ENCODE measurements at regions not wholly inside any gene's neighbourhood (a gene's known extent, or its start where the extent isn't known, plus 50 kb on each side); places are given as distances from the start of the nearest gene placed in this dataset.

DNA sequence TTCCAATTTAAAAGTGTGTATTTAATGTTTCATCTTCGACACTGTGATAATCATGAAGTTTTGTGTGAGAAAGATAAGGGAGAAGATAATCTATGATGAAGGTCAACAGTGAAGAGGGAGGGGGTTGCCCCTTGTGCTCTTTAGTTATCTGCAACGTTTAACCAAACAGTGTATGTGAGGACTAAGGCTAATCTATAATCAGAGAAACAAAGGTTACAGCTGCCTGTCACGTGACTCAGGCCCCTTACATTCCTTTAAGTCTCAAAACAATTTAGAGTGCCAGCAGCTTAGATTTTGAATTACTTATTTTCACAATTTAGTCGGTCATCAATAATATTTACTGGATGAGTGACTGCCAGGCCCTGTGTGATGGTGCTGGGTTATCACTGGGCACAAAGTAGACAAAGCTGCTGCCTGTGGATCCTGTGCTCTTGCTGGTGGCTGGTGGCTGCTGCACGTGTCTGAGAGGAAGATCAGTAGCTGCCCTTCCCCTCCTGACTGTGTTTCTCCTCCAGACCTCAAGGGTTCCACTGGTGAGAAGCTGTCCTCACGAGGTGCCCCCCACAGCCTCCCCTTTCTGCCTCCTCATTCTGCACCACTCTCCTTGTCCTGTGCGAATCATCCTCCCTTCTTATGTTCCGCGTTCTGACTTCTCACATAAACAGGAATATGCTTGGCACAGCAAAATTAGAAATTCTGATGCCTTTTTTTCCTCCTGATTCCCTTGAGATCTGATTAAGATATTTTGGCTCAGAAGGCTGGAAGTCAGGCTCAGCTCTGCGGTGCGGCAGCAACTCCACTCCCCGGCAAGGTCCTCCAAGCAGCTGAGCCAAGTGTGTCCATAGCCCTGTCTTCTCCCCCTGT lies 331.1 kb upstream of the B3GAT1 start:
- H3K4me1 Mint-ChIP-seq (ENCODE audit: low read depth) = no peaks in the 10 kb centered on the region
- no peaks in the 10 kb centered on the region for H3K27me3 Mint-ChIP-seq
- no peaks in the 10 kb centered on the region for H3K36me3 Mint-ChIP-seq (ENCODE audit: low read depth)
- H3K27ac Mint-ChIP-seq = no peak overlapping the region
- intact Hi-C loops (cut with micrococcal nuclease) = no loop called here
- no peak overlapping the region for H3K4me3 Mint-ChIP-seq
- peaks cover under 1% of the 10 kb centered on the region for H3K9me3 Mint-ChIP-seq

DNA sequence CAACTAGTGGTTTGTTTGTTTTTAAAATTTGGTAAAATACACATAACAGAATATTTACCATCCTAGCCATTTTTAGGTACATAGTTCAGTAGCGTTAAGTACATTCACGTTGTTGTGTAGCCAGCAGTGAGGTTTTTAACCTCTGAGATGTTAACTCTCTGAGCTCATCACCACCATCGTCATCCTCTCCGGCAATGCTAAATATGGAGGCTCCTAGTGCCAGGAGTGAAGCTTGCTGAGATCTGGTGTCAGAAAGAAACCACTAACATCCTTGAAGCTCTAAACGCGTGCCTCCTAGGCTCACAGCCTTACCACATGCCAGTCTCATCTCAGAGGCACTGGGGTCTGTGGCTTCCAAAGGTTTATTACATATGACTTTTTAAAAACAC lies 330.2 kb upstream of the B3GAT1 start:
- Mint-ChIP-seq H3K27ac (no peak overlapping the region), H3K27me3 (no peaks in the 10 kb centered on the region), H3K9me3 (no peaks in the 10 kb centered on the region), H3K36me3 (ENCODE audit: low read depth) (no peaks in the 10 kb centered on the region), H3K4me1 (ENCODE audit: low read depth) (no peaks in the 10 kb centered on the region), H3K4me3 (no peak overlapping the region)
- intact Hi-C loops (cut with micrococcal nuclease) = no loop called here

DNA sequence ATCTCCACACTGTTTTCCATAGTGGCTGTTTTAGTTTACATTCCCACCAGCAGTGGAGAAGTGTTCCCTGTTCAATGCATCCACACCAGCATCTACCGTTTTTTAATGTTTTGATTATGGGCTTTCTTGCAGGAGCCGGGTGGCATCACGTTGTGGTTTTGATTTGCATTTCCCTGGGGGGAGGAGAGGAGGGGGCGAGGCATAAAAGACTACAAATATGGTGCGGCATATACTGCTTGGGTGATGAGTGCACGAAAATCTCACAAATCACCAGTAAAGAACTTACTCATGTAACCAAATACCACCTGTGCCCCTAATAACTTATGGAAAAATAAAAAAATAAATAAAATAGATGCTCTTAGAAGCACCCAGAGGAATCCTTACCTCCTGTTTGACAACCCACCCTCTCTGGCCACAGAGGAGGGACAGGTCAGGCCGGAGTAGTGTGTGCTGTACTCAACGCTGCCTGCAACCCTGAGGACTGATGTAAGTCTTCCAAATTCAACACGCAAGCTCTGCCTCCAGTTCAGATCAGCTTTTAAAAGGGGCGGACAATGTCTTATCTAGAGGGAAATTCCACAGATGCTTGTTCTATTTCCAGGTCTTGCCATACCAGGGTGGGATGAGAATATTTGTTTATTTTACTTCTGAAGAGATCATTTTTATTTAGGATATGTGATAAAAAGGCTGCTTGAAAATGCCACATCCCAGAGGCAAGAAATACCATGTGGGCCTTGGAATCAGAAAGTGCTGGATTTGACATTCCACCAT lies 329.6 kb upstream of the B3GAT1 start:
- Mint-ChIP-seq H3K4me3 (no peak overlapping the region), H3K9me3 (no peaks in the 10 kb centered on the region), H3K4me1 (ENCODE audit: low read depth) (no peaks in the 10 kb centered on the region), H3K36me3 (ENCODE audit: low read depth) (no peaks in the 10 kb centered on the region), H3K27me3 (no peaks in the 10 kb centered on the region), H3K27ac (no peak overlapping the region)
- intact Hi-C loops (cut with micrococcal nuclease) = no loop called here

DNA sequence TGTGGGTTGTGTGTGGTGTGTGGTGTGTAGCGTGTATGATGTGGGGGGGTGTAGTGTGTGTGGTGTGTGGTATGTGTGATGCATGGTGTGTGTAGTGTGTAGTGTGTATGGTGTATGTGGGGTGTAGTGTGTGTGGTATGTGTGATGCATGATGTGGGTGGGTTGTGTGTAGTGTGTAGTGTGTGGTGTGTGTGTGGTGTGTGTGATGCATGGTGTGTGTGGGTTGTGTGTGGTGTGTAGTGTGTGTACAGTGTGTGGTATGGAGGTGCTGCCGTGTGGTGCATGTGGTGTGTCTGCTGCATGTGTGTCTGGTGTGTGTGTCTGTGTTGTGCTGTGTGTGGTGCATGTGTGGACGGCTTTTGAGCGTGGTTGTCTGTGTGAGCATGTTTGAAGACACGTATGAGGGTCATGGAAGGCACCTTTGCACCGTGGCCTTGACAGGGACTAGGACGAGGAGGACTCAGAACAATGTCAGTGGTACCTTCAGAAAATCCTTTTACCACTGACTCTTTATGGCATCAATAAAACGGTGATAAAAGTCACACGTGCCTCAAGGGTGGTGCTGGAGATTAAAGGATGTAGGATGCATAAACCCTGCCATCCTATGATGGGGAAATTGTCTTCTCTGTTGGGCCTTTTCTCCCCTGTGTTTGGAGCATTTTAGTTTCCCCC lies 328.7 kb upstream of the B3GAT1 start:
- no peaks in the 10 kb centered on the region for H3K36me3 Mint-ChIP-seq (ENCODE audit: low read depth)
- H3K4me3 Mint-ChIP-seq = no peak overlapping the region
- no peaks in the 10 kb centered on the region for H3K27me3 Mint-ChIP-seq
- H3K4me1 Mint-ChIP-seq (ENCODE audit: low read depth) = no peaks in the 10 kb centered on the region
- no peaks in the 10 kb centered on the region for H3K9me3 Mint-ChIP-seq
- intact Hi-C loops (cut with micrococcal nuclease) = no loop called here
- H3K27ac Mint-ChIP-seq = no peak overlapping the region

DNA sequence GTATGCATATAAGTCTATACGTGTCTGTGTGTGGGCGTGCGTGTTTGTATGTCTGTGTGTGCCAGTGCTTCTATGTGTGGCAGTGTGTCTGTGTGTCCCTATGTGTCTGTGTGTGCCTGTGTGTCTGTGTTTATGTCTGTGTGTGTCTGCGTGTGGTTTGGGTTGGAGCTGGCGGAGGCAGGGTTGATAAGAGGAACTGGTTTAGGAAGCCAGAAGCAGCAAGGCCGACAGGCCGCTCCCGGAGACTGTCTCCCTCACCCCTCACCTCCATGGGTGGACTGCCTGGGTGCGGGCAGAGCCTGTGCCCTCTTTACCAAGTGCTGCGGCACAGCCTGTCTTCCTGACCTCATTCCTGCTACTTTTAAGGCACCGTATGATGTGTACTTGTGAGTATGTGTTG lies 327.1 kb upstream of the B3GAT1 start:
- Mint-ChIP-seq H3K36me3 (ENCODE audit: low read depth) (no peaks in the 10 kb centered on the region), H3K27ac (no peak overlapping the region), H3K27me3 (no peaks in the 10 kb centered on the region), H3K4me1 (ENCODE audit: low read depth) (no peaks in the 10 kb centered on the region), H3K4me3 (no peak overlapping the region), H3K9me3 (no peaks in the 10 kb centered on the region)
- intact Hi-C loops (cut with micrococcal nuclease) = no loop called here

DNA sequence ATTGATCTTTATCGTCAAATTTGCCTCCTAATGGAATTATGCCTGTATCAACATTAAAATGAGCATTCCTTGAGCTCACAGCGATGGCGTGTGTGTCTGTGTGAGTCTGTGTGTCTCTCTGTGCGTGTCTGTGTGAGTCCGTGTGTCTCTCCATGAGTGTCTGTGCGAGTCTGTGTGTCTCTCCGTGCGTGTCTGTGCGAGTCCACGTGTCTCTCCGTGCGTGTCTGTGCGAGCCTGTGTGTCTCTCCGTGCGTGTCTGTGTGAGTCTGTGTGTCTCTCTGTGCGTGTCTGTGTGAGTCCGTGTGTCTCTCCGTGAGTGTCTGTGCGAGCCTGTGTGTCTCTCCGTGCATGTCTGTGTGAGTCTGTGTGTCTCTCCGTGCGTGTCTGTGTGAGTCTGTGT lies 326.5 kb upstream of the B3GAT1 start:
- no peak overlapping the region for H3K4me3 Mint-ChIP-seq
- H3K4me1 Mint-ChIP-seq (ENCODE audit: low read depth) = no peaks in the 10 kb centered on the region
- no peaks in the 10 kb centered on the region for H3K27me3 Mint-ChIP-seq
- no peak overlapping the region for H3K27ac Mint-ChIP-seq
- H3K36me3 Mint-ChIP-seq (ENCODE audit: low read depth) = no peaks in the 10 kb centered on the region
- intact Hi-C loops (cut with micrococcal nuclease) = loop anchor here (1.0 kb wide), 1 partner anchor 8 kb away; no protein-coding TSS in a partner anchor
- H3K9me3 Mint-ChIP-seq = no peaks in the 10 kb centered on the region

DNA sequence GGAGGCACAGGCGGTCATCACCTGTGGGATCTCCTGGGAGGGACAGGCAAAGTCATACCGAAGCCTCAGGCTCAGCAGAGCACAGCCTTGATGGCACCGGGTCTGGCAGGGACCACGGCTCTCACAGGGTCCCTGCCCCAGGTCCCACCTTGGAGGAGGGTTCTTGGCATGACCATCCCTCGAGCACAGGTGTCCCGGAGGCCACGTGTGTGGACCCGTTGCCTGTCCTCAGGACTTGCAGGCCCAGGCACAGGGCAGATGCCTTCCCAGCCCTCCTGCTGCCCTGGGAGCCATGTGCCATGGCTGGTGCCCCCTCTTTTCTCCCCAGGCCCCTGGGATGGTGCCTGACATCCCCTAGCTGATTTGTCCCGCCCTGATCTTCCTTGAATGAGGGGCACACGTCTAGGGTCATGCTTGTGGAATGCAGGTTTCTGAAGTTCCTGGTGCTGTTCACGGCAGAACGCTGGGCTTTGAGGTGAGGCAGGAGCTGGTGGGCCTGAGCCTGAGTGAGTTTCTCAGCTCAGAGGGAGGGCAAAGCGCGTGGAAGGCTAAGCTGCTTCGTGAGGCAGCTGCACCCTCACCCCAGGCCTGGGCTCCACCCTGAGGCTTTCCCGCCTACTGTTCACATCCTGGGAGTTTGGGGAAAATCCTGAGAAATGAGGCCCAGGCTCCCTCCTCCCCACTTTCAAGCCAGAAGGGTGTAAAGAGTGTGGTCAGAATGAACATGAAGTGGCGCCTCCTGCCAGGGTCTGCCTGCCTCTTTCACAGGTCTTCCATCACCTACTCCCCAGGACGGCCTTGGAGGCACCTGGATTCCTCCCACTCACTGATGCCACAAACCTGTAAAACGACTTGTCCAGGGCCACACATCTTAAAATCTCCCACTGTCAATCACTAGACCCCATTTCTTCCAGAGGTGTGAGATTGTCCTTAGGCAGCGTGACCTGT lies 325.8 kb upstream of the B3GAT1 start:
- no peaks in the 10 kb centered on the region for H3K9me3 Mint-ChIP-seq
- H3K36me3 Mint-ChIP-seq (ENCODE audit: low read depth) = no peaks in the 10 kb centered on the region
- no peak overlapping the region for H3K27ac Mint-ChIP-seq
- no peaks in the 10 kb centered on the region for H3K4me1 Mint-ChIP-seq (ENCODE audit: low read depth)
- H3K4me3 Mint-ChIP-seq = no peak overlapping the region
- intact Hi-C loops (cut with micrococcal nuclease) = loop anchor here (1.0 kb wide), 1 partner anchor 8 kb away; no protein-coding TSS in a partner anchor
- H3K27me3 Mint-ChIP-seq = no peaks in the 10 kb centered on the region

DNA sequence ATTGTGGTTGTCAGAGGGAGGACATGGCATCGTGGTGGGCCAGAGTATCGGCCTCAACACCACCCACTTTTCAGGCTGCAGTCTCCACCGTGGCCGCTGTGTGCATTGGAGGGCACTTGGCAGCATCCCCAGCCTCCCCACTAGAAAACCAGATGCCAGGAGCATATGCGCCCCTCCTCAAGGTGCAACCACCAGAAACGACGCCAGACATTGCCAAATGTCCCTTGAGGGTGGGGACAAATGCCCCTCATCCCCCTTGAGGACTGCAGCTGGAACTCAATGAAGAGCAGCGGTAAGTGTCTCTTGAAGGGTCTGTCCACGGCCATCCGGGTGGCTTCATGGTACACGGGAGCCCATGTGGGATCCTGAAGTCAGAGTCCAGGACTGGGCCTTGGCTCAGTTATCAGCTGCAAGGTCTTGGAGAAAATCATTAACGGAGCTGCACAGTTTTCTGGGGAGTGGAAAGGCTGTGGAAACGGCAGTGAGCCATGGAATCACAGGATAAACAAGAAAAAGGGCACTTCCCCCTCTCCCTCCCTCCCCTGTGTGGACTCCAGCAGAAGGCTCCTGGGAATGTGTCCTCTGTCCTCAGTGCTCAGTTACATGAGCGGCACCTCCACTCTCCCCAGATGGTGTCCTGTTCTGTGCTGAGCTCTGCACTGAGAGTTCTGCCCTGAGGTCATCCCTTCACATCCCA lies 324.4 kb upstream of the B3GAT1 start:
- Mint-ChIP-seq H3K27me3 (no peaks in the 10 kb centered on the region), H3K4me3 (no peak overlapping the region), H3K36me3 (ENCODE audit: low read depth) (no peaks in the 10 kb centered on the region), H3K4me1 (ENCODE audit: low read depth) (no peaks in the 10 kb centered on the region), H3K9me3 (no peaks in the 10 kb centered on the region), H3K27ac (no peak overlapping the region)
- intact Hi-C loops (cut with micrococcal nuclease) = no loop called here

DNA sequence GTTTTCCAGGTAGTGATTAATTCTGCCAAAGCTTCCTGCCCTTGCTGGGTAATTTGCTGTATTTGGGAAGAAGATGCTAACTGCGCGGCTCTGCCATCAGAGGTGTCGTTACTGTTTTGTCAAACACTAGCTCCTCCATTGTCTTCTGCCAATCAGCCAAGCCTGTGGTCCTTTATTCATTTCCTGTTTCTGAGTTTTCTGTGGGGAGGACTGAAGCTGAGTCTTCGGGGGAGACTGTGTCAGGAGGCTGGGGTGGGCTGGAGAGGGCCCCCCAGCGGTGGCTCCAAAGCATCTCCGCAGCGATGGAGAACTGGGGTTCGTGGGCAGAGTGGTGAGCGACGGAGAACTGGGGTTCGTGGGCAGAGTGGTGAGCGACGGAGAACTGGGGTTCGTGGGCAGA lies 322.9 kb upstream of the B3GAT1 start:
- Mint-ChIP-seq H3K36me3 (ENCODE audit: low read depth) (no peaks in the 10 kb centered on the region), H3K9me3 (no peaks in the 10 kb centered on the region), H3K27me3 (no peaks in the 10 kb centered on the region), H3K27ac (no peak overlapping the region), H3K4me1 (ENCODE audit: low read depth) (no peaks in the 10 kb centered on the region), H3K4me3 (no peak overlapping the region)
- intact Hi-C loops (cut with micrococcal nuclease) = no loop called here

DNA sequence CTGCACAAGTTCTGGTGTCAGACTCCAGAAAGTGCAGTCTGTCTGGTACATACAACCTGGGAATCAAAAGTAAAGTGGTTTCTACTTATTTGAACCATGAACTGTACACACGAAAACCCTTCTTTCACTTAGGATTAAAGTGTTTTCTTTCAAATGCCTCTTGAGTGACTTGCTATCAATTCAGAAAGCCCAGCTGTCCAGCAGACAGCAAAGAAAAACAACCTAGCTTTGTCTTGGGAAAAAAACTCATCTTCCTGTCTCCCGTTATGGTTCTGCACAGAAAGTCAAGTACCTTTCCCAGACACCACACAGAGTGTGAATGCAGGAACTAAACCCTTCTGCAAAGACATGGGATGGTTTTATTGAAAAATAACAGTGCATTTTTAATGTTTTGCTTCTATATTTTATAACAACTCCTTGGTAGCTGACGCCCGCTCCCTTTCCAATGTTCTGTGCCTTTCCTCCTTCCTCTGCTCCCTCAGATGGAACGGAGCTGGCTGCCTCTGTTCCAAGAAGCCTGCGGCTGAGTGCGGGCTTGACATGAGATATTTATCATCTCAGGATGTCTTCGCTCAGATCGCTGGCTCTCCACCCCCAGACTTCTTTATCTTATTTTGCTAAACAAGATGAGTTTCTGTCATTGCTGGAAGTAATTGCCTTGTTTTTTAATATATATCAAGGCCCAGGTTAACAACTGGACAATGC lies 322.3 kb upstream of the B3GAT1 start:
- no peaks in the 10 kb centered on the region for H3K4me1 Mint-ChIP-seq (ENCODE audit: low read depth)
- no peak overlapping the region for H3K27ac Mint-ChIP-seq
- no peak overlapping the region for H3K4me3 Mint-ChIP-seq
- H3K36me3 Mint-ChIP-seq (ENCODE audit: low read depth) = no peaks in the 10 kb centered on the region
- no peaks in the 10 kb centered on the region for H3K9me3 Mint-ChIP-seq
- no peaks in the 10 kb centered on the region for H3K27me3 Mint-ChIP-seq
- intact Hi-C loops (cut with micrococcal nuclease) = no loop called here

DNA sequence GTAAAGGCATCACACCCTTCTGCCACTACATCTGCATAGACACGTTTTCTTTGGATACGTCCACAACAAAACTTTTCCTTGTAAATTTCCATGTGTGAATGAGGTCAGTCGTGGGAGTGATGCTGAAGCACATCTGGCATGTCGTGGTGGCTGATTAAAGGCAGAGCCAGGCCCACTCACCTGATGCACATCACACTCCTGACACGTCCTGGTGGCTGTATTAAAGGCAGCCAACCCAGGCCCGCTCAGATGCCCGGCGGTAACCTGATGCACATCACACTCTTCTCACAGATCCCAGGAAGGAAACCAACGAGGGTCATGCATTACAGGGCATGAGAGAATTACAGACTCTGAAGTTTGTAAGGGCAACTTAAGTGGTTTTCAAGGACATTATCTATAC lies 321.6 kb upstream of the B3GAT1 start:
- no peak overlapping the region for H3K4me3 Mint-ChIP-seq
- no peaks in the 10 kb centered on the region for H3K9me3 Mint-ChIP-seq
- no peak overlapping the region for H3K27ac Mint-ChIP-seq
- H3K27me3 Mint-ChIP-seq = no peaks in the 10 kb centered on the region
- H3K36me3 Mint-ChIP-seq (ENCODE audit: low read depth) = no peaks in the 10 kb centered on the region
- H3K4me1 Mint-ChIP-seq (ENCODE audit: low read depth) = no peaks in the 10 kb centered on the region
- intact Hi-C loops (cut with micrococcal nuclease) = no loop called here

DNA sequence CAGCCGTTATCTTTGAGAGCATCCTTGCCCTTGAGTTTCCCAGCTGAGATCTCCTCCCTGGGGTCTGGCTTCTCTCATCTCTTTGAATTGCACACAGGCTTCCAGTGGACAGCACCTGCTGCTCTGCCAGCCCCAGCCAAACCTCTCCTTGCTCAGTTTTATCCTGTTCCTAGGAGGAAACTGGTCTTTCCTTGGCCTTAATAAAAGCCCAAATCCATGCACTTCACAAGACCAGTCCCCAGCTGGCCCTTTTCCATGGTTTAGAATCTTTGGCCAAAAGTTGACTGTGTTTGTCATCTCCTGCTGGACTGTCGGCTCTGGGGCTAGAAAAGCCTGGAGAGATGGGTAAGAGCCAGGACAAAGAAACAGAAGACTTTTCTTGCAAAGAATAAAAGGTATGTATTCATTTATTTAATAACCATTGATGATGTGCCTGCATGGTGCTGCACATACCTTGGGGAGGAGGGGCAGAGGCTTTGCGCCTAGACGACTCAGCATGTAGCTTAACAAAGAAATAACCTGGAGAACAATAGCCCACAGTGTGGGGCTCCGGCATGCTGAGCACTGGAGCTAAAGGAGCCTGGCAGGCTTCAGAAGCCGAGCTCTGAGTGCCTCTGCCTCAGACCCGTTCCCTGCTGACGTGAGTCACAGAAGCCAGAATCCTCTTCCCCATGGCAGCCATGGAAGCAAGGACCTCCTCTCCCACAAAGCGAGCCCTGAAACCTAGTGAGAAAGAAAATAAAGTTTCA lies 319.3 kb upstream of the B3GAT1 start:
- Mint-ChIP-seq H3K9me3 (no peaks in the 10 kb centered on the region), H3K27ac (no peak overlapping the region)
- intact Hi-C loops (cut with micrococcal nuclease) = no loop called here

More for the DNA sequence above, 319.3 kb upstream of the B3GAT1 start:
- H3K4me1 Mint-ChIP-seq (ENCODE audit: low read depth) = no peaks in the 10 kb centered on the region
- H3K27me3 Mint-ChIP-seq = no peaks in the 10 kb centered on the region
- no peaks in the 10 kb centered on the region for H3K36me3 Mint-ChIP-seq (ENCODE audit: low read depth)
- no peak overlapping the region for H3K4me3 Mint-ChIP-seq

All from dendritic cell treated with granulocyte-macrophage colony-stimulating factor and Interleukin-4, amounts not matched to agents 40 ng/mL and 50 ng/mL, for 4 days (primary cell).